ENCODE measurements at regions not wholly inside any gene's neighbourhood (a gene's known extent, or its start where the extent isn't known, plus 50 kb on each side); places are given as distances from the start of the nearest gene placed in this dataset.
"Not testable (repeated sequence)": the region's sequence is repeated elsewhere in the genome, so short reads cannot be mapped to it uniquely, and the experiment has no call there.

DNA sequence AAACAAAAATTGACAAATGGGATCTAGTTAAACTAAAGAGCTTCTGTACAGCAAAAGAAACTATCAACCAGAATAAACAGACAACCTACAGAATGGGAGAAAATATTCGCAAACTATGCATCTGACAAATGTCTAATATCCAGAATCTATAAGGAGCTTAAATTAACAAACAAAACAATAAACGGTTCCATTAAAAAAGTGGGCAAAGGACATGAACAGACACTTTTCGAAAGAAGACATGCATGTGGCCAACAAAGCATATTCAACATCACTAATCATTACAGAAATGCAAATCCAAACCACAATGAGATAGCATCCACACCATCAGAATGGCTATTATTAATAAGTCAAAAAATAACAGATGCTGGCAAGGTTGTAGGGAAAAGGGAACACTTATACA, 50.5 kb upstream of the MED13L start:
- DNase-seq: not testable (repeated sequence)

DNA sequence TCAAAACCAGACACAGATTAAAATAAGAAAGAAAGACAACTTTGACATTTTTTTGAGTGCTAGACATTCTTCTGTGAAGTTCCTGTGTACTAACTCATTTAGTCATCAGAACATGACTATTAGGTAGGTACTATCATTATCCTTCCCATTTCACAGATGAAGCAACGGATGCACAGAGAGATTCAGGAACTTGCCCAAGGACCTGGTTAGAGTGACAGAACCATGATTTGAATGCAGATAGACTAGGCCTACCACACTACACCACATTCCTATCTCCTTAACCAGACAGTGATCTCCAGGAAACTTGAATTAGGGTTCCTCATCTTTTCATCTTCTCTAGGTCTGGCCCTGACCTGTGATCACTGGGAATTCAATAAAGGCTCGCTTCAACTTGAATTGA, 54.4 kb upstream of the MED13L start:
- no peak for DNase-seq

DNA sequence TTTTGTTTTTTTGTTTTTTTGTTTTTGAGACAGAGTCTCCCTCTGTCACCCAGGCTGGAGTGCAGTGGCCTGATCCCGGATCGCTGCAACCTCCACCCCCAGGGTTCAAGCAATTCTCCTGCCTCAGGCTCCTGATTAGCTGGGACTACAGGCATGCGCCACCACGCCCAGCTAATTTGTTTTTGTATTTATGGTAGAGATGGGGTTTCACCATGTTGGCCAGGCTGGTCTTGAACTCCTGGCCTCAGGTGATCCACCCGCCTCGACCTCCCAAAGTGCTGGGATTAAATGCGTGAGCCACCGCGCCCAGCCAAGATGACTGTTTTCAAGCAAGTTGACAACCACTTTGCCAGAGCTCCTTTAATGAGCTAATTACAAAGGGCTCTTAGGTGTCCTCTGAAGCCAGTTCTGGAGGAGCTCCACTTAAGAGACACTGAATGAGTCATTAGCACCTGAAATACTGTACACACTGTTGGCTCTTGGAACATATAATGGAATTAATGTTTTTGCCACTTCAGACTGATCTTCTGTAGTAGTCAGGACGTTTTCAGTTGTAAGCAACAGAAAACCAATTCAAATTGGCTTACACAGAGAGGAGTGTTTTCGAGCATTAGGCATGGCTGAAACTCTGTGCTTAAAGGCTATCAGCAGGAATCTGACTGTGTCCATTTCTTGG, 55.4 kb upstream of the MED13L start:
- DNase-seq: no peak

DNA sequence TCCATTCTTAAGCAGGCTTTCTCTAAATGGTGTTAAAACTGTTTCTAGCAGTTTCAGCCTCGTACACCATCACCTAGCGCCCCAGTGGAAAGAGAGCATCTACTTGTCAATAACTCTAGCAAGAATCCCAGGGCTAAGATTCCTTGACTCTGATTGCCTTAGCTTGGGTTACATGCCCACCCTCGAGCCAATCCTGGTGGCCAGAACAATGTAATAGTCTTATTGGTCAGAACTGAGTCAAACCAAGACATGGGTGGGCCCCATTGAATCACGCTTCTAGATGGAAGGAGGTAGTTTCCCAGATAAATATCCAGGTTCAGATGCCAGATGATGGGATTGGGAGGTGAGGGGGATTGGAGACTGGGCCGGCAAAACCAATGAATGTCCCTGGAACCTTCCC, 55.9 kb upstream of the MED13L start:
- DNase-seq: no peak

DNA sequence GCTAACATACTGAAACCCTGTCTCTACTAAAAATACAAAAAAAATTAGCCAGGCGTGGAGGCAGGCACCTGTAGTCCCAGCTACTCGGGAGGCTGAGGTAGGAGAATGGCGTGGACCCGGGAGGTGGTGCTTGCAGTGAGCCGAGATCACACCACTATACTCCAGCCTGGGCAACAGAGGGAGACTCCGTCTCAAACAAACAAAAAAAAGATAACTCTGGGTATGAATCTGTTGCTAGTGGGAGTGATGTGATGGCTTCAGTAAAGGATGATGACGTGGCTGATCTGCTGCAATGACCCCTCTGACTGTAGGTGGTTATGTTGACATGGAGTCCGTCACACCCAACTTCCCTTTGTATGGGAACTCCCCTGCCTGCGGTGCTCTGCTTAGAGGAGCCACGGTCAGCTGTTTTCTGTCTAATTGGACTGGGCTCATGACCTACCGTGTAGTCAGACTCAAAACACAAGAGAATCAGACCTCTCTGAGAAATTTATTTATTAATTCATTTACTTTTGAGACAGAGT, 59.1 kb upstream of the MED13L start:
- peak; percentile 83 for DNase-seq

DNA sequence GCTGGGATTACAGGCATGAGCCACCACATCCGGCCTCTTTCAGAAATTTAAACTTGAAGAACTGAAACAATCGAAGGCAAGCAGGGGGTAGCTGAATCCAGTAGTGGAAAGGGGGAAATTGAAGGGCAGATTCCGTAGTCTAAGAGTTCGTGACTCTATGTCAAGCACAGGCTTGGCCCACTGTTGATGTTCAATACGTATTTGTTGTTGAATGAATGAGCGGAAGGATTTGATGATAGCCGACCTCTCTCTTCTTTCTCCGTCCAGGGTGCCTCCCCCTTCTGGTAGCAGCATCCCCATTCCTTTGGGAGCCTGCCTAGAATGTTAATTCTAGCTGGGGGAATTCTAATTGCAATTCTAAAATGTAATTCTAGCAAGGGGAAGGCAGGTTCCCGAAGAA, 59.8 kb upstream of the MED13L start:
- no peak for DNase-seq

DNA sequence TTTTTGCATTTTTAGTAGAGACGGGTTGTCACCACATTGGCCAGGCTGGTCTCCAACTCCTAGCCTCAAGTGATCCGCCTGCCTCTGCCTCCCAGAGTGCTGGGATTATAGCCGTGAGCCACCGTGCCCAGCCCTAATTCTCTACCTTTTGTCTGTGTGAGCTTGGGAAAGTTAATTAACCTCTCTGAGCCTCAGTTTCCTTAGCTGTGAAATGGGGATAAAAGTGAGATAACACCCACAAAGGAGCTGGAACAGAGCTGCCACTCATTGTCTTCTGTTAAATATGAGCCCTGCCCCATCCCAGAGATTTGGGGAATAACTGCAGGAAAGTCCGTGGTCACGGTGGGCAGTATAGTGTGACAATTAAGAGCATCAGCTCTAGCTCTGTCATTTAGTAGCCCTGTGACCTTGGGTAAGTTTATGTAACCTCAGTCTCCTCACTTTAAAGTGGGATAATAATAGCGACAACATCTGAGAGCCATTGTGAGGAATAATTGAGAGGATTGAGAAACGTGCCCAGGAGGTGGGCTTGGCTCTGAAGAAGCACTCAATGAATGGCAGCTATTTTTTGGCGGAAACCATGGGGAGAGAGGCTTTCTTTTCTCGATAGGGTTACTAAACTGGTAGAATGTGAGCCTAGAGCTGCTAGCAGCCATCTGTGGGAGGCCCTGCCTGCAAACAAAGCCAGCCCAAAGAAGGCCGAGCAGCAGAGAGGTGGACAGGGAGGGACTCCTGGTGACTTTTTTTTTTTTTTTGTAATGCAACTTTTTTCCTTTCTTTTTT, 60.8 kb upstream of the MED13L start:
- DNase-seq: no peak

DNA sequence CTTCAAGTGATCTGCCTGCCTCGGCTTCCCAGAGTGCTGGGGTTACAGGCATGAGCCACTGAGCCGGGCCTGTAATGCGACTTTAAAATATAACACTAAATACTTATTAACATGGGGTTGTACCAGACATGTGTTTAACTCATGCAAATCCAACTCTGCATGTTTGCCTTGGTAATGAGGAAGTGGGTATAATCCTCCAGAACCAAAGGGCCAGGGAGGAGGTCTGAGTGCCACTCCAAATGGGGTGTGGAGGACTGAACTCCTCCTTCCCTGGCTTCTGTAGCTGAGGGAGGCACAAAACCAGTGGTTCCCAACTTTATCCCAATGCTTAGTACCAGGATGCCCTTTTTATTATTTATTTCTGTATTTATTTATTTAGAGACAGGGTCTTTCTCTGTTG, 61.6 kb upstream of the MED13L start:
- DNase-seq: no peak

DNA sequence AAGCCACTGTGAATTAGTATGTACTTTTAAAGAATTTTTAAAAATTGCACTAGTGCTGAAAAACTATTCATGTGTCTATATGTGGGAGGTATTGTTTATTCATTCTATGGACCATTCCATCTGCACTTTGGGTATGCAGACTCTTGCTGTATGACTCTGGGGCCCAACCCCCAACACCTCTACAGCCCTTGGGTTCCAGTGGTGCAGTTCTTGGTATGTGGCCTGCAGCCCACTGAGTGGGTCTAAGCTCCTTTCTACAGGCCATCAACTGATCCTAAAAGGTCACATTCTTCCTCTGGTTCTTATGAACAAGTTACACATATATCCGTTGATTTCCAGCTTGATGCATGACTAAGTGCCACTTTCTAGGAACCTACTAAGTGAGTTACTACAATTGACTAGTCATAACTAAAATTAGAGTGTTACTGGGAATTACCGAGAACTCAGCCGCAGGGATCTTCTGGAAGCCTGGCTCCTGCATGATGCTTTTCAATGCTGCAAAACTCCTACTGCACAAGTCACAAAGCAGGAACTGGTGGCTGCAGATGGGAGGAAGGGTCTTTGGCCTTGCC, 62.4 kb upstream of the MED13L start:
- no peak for DNase-seq

DNA sequence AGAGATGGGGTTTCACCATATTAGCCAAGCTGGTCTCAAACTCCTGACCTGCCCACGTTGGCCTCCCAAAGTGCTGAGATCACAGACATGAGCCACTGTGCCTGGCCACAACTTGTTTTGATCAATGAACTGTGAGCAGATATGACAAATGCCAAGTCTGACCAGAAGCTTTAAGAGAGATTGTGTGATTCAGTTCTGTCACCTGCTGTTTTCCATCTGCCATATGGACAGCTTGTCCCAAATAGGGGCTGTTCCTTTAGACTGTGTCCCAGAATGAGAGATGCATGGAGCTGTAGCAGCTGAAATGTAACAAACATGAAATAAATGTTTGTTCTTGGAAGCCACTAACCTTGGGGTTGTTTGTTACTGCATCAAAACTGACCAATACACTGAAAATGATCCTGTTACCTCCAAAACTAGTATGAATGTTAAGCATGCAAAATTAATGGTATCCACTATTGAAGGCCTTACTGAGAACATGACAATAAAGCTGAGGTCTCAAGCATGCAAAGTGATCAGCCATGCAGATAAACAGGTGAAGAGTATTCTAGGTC, 65.9 kb upstream of the MED13L start:
- no peak for DNase-seq

DNA sequence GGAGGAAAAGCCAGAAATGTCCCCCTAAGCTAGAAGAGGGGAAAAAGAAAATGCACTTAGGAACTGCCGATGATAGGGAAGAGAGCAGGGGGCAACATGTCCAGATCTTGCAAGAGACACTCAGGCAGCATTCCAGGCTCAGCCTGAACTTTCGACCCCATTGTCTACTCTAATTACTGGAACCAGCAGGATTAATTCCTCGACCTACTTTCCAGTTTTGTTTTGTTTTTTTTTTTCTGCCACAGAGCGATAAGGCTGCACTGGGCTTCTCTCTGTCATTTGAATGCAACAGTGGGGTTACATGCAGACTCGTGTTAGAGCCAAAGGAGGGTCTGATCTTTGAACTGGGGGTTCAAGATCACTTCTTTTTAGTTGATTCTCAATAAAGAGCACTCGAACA, 68.7 kb upstream of the MED13L start:
- no peak for DNase-seq

DNA sequence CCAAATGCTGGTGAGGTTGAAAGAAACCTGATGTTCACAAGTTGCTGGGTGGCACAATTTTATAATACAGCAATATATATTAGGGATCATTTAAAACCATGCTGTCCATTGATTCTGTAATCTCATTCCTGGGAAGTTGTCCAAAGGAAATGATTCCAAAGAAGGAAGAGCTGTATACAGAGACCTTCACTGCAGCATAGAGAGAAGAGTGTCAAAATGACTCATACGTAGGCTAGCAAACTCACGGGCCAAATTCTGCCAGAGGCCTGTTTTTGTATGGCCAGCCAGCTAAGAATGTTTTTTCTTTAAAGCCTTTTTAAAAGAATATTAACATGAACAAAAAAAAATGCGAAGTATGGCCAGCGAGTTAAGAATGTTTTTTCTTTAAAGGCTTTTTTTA, 69.2 kb upstream of the MED13L start:
- peak; percentile 38 for DNase-seq

DNA sequence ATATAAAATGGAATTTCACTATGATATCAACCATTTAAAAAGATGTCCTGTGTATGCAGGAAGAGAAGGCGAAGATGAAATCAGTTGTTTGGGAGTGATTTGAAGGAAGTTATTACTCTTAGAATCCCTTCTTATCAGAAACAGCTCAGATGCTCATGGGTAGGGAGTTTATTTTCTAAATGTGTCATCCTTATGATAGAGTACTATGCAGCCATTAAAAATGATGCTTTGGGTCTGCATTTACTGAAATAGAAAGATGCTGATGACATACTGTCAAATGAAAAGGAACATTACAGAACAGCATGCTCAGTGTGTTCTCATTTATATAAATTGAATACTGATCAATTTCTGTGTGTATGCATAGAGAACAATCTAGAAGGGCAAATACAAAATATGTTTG, 69.8 kb upstream of the MED13L start:
- DNase-seq: no peak

DNA sequence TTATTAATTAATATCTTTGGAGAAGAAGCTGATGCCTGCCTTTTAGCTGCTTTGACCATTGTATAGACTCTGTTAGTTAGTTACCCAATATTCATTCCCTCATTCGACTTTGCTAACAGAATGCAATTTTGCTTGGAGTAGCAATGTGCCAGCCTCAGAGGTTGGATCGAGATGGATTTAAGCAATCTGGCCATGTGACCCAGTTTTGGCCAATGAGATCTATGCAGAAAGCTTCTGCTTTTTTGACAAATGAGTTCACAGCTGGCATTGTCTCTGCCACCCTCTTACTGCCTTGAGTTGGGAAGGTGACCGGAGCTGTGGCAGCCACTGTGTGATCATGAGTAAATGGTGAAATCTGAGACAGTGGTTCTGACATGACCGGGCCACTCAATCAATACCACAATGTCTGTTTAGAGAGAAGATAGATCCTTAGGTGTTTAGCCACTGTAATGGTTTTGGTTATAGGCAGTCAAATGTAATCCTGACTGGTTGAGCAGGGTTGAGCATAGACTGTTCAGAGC, 74.9 kb upstream of the MED13L start:
- no peak for DNase-seq

DNA sequence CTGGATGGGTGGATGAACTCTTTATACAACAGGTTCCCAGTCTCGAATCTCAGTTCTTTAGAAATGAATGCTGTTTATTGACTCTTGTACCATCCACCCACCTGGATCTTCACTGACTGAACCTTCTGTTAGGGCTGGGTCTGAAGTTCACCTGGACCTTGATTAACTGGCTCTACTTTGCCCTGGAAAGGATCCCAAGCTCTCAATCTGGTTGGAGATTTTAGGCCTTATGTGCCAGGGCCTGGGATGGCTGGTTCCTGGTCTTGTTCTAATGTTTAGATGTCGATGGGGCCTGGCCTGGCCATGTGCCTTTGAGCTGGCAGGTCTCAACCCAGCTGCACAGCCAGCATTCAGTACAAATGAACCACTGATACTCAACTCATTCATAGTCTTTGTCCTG, 76.5 kb upstream of the MED13L start:
- no peak for DNase-seq

DNA sequence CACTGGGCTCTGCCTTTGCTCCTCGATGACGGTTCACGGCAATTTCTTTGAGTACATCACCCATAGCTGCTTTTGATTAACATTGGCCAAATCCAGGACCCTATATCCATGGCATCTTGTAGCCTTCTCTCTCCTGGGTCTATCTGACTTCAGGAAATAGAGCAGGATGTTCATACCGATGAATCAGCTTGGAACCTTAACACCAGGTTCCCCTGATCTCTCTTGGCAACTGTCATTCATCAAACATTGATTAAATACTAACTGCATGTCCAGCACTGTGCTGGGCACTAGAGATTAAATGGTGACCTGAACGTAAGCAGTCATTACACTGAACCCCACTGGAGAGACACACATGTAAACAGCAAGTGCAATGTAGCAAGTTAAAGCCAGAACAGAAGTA, 77.0 kb upstream of the MED13L start:
- DNase-seq: no peak

DNA sequence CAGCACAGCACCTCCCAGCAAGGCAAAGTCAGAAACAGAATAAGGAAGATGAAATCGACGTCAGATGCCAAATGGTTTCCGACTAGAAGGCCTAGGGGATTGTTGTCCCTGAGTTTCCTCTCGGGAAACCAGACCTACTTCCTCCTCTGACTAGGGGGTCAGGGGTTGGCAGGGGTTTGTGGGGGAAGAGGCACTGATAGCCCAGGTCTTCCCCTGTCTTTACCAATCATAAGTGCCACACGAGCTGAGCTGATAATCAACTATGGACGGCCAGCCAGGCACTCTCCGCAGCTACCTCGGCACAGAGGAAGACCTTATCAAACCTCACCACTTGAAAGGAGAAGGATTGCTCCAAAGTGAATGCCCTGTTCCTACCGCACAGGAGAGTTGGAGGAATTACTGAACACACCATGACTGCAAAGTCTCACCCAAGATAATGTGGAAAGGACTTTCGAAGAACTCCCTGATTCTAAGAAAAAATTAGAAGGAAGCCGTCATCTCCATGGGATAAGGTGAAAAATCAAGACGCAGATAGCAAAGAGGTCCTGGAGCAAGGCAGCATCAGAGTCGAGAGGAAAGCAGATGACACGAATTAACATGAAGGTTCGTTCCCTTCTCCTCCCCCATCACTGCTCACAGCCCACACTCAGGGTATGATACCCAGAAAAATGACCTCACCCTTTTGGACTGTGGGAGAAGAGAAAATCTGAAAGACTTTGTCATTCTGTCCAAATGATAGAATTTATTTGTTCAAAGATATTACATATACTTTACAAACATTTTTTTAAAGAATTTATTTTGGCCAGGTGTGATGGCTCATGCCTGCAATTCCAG, 77.7 kb upstream of the MED13L start:
- no peak for DNase-seq

DNA sequence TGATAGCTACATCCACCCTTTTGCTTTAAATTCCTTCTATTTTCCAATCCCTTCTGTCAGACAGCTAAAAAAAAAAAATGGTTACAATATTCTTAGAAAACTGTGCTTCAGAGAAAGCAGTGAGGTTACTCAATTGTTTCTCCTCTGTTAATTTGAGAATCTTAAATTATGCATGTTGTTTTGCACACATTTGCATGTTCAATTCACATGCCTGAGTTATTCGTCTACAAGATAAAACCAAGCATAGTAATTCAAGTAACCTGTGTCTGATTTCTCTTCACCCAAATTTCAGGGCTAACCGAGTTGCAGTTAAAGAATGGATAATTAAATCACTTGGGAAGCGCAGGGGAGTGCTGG, 81.0 kb upstream of the MED13L start:
- no peak for DNase-seq

DNA sequence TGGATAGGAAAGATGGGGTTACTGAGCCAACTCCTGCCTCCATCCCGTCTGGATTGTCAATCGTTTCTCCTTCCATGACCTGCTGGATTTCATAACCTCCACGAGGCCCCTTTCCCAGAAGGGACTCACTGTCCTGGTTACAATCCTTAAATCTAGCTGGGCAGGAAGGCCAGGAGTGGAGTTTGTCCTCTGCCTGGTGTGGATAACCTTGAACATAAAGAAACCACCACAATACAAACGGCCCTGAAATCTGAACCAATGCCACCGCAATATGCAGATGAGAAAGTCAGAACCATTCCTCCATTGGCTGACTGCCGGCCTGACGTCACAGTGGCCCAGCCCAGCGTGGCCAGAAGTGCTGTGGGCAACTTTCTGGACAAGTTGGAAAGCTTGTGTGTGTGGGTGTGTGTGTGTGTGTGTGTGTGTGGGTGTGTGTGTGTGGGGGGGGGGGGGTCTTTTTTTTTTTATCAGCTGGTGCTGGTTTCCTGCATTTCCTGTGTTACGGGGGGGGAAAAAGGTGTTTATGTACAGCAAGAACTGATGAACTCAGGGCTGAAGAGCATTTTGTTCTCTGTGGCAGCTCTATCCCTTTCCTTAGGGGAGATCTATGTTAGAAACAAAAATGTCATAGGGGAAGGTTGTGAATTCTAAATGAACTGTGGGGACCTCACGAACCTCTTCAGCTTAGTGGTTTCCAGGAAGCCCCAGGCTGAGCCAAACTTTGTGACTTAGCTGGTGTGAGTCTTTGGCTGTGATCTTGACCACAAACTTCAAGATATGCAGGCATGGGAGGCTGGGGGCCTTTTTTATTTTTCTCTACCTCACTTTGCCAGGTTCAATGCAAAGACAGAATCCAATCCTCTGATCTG, 81.6 kb upstream of the MED13L start:
- peak; percentile 78 for DNase-seq

DNA sequence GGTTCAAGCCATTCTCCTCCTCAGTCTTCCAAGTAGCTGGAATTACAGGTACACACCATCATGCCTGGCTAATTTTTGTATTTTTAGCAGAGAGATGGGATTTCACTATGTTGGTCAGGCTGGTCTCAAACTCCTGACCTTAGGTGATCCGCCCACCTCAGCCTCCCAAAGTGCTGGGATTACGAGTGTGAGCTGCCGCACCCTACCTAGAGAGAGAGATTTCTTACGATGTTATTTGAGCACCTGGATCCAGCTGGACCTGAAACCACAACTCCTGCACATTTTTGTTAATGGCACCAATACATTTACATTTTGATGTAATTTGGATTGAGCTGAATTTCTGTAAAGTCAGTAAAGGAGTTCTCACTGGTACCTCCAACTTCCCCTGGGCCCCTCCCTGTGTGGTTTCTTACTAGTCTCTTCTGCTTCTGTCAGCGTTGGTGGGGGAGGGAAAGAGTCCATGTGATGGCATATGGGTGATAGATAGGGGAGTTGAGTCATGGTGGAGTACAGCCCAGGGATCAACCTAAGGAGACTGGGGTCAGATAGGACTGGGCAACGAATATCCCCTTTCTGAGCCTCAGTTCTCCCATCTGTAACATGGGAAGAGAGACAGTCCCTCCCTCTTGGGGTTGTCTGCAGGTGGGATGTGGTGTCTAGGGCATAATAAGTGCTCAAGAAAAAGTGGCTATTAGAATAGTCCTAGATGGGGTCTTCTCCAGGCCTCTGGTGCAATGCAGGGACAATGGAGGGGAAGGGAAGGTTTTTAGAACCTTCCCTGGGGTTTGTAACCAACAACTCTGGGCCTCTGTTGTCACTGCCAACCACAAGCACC, 83.3 kb upstream of the MED13L start:
- DNase-seq: no peak

Measured in kidney glomerular epithelial cell (primary cell).